ENCODE measurements at regions not wholly inside any gene's neighbourhood (a gene's known extent, or its start where the extent isn't known, plus 50 kb on each side); places are given as distances from the start of the nearest gene placed in this dataset.

DNA sequence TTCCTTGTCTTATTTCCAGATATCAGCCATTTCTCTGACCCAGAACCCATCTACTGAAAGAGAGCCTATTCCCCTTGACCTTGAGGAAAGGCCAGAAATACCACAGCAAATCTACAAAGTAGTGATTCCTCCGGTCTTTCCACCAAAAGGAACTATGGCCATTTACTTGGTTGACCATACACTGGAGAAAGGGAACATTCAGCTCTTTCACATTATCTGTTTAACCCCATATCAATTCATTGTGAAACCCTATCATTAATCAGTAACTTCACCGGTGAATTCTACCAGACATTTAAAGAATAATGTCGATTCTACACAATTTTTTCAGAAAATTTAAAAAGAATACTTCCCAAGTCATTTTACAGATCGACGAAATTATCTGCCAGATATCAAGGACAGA, 265.7 kb upstream of the CLEC14A start:
- no peak for TF ChIP-seq POLR2A (IDR thresholded peaks at IDR 0.05)
- TF ChIP-seq, protein P1, sequence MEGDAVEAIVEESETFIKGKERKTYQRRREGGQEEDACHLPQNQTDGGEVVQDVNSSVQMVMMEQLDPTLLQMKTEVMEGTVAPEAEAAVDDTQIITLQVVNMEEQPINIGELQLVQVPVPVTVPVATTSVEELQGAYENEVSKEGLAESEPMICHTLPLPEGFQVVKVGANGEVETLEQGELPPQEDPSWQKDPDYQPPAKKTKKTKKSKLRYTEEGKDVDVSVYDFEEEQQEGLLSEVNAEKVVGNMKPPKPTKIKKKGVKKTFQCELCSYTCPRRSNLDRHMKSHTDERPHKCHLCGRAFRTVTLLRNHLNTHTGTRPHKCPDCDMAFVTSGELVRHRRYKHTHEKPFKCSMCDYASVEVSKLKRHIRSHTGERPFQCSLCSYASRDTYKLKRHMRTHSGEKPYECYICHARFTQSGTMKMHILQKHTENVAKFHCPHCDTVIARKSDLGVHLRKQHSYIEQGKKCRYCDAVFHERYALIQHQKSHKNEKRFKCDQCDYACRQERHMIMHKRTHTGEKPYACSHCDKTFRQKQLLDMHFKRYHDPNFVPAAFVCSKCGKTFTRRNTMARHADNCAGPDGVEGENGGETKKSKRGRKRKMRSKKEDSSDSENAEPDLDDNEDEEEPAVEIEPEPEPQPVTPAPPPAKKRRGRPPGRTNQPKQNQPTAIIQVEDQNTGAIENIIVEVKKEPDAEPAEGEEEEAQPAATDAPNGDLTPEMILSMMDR (IDR thresholded peaks at IDR 0.05): no peak

Measured in gastroesophageal sphincter (tissue), 3 donors.